ENCODE measurements at regions not wholly inside any gene's neighbourhood (a gene's known extent, or its start where the extent isn't known, plus 50 kb on each side); places are given as distances from the start of the nearest gene placed in this dataset.

GRCh38 chr4:145307763-145308430 lies 127.5 kb upstream of the OTUD4 start:
- in situ Hi-C loops (cut with HindIII; ENCODE audit: low sequenced_read_pairs) = no loop called here
- no peak for DNase-seq (ENCODE audit: low read depth)
- TF ChIP-seq, protein P1, sequence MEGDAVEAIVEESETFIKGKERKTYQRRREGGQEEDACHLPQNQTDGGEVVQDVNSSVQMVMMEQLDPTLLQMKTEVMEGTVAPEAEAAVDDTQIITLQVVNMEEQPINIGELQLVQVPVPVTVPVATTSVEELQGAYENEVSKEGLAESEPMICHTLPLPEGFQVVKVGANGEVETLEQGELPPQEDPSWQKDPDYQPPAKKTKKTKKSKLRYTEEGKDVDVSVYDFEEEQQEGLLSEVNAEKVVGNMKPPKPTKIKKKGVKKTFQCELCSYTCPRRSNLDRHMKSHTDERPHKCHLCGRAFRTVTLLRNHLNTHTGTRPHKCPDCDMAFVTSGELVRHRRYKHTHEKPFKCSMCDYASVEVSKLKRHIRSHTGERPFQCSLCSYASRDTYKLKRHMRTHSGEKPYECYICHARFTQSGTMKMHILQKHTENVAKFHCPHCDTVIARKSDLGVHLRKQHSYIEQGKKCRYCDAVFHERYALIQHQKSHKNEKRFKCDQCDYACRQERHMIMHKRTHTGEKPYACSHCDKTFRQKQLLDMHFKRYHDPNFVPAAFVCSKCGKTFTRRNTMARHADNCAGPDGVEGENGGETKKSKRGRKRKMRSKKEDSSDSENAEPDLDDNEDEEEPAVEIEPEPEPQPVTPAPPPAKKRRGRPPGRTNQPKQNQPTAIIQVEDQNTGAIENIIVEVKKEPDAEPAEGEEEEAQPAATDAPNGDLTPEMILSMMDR (IDR thresholded peaks at IDR 0.05; ENCODE audit: low read depth, low read length, missing control alignments) = no peak
- no peak overlapping the region for H3K4me3 ChIP-seq (ENCODE audit: low read depth, low read length)

DNA sequence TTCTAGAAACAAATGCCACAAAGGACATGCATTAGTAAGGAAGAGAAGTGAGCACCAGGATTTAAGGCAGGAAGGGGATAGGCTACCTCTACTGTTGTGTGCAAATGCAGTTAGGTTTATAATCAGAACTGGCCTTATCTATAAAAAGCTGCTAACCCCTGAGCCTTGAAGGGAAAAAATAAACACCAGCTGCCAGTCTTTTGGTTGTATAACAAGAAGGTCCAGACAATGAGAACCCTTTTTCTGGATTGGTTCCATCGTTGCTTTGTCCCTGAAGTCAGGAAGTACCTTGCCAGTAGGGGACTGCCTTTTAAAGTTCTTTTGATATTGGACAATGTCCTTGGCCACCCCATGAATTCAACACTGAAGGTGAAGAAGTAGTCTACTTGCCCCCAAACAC lies 126.7 kb upstream of the OTUD4 start:
- no peak for DNase-seq (ENCODE audit: low read depth)
- TF ChIP-seq, protein P1 (IDR thresholded peaks at IDR 0.05; ENCODE audit: low read depth, low read length, missing control alignments) = no peak
- in situ Hi-C loops (cut with HindIII; ENCODE audit: low sequenced_read_pairs) = no loop called here
- H3K4me3 ChIP-seq (ENCODE audit: low read depth, low read length) = no peak overlapping the region

- TF ChIP-seq, protein P1 (IDR thresholded peaks at IDR 0.05; ENCODE audit: low read depth, low read length, missing control alignments) = no peak
- no peak overlapping the region for H3K4me3 ChIP-seq (ENCODE audit: low read depth, low read length)
- DNase-seq (ENCODE audit: low read depth) = no peak
- in situ Hi-C loops (cut with HindIII; ENCODE audit: low sequenced_read_pairs) = no loop called here
These were observed 122.3 kb upstream of the OTUD4 start for GRCh38 chr4:145302725-145303124.

GRCh38 chr4:145301386-145302080 lies 121.1 kb upstream of the OTUD4 start:
- H3K4me3 ChIP-seq (ENCODE audit: low read depth, low read length) = no peak overlapping the region
- in situ Hi-C loops (cut with HindIII; ENCODE audit: low sequenced_read_pairs) = no loop called here
- no peak for DNase-seq (ENCODE audit: low read depth)
- TF ChIP-seq, protein P1 (IDR thresholded peaks at IDR 0.05; ENCODE audit: low read depth, low read length, missing control alignments) = no peak

DNA sequence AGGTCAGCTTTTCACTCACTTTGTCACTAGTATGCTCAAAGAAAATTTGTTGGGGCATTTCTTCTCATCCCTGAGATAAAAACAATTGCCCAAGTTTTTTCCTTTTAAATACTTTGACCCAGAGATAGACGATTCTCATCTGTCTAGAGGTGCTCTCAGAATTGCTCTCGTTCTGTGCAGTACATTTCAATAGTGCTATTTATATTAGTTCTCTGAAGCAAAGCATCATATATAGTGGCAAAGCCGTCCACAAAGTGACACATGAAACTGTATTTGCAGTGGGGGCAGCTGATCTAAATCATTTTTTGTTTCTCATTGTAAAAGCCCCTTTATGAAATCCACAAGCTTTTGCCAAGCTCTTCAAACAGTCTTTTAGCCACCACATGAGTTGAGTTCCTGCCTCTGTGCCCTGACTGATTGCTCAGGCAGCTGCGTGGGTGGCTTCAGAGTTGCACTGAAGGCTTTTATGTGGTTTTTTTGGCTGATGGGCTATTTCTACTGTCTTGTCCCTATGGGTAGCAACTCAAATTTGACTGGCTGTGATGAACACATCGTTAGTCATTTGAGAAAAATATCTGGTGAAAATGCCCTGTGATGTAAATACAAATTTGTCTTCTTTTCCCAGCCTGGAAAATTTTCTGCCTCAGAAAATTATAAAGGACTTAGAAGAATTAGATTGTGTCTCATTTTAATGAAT lies 119.1 kb upstream of the OTUD4 start:
- TF ChIP-seq, protein P1 (IDR thresholded peaks at IDR 0.05; ENCODE audit: low read depth, low read length, missing control alignments) = no peak
- no peak overlapping the region for H3K4me3 ChIP-seq (ENCODE audit: low read depth, low read length)
- no peak for DNase-seq (ENCODE audit: low read depth)
- in situ Hi-C loops (cut with HindIII; ENCODE audit: low sequenced_read_pairs) = no loop called here

- DNase-seq (ENCODE audit: low read depth) = no peak
- H3K4me3 ChIP-seq (ENCODE audit: low read depth, low read length) = no peak overlapping the region
- TF ChIP-seq, protein P1 (IDR thresholded peaks at IDR 0.05; ENCODE audit: low read depth, low read length, missing control alignments) = no peak
- in situ Hi-C loops (cut with HindIII; ENCODE audit: low sequenced_read_pairs) = no loop called here
These were observed 118.5 kb upstream of the OTUD4 start for GRCh38 chr4:145298885-145299284.
